Activated naive CD8-positive, alpha-beta T cell treated with anti-CD3 and anti-CD28 coated beads, Interleukin-2, amount 10 ng/mL, durations not matched to agents 7 days and 5 days (primary cell): ENCODE measurements at regions not wholly inside any gene's neighbourhood (a gene's known extent, or its start where the extent isn't known, plus 50 kb on each side); places are given as distances from the start of the nearest gene placed in this dataset.

Experiments used
- ATAC-seq: fragments of 150-1000 bp; cut with Tn5 transposase; one replicate; pipeline ENCODE4 v1.10.0; 2021; ENCODE audit warnings: low read depth, moderate library complexity
- POLR2A ChIA-PET: fragments of 350-600 bp; sonication (Branson Sonifier 250); formaldehyde crosslinking; loops from one replicate; lab custom pipeline; 2021; ENCODE audit warnings: antibody characterized with exemption; lab: Charles Lee
- DNase-seq: peaks from one replicate; pipeline ENCODE4 v3.0.0; 2021
- H3K27ac Mint-ChIP-seq: one replicate; pipeline ENCODE4 v1.8.0; 2022; ENCODE audit warnings: mild to moderate bottlenecking, mixed read lengths
- H3K27me3 Mint-ChIP-seq: one replicate; pipeline ENCODE4 v1.8.0; 2022; ENCODE audit warnings: mild to moderate bottlenecking, moderate library complexity, mixed read lengths
- H3K36me3 Mint-ChIP-seq: one replicate; pipeline ENCODE4 v1.8.0; 2021; ENCODE audit warnings: mild to moderate bottlenecking, mixed read lengths
- H3K4me1 Mint-ChIP-seq: one replicate; pipeline ENCODE4 v1.8.0; 2021; ENCODE audit warnings: mixed read lengths
- H3K4me3 Mint-ChIP-seq: one replicate; pipeline ENCODE4 v1.8.0; 2022; ENCODE audit warnings: mild to moderate bottlenecking, moderate library complexity, mixed read lengths
- H3K9me3 Mint-ChIP-seq: one replicate; pipeline ENCODE4 v1.8.0; 2021; ENCODE audit warnings: mixed read lengths

- Mint-ChIP-seq H3K27me3 (no peaks in the 10 kb centered on the region), H3K4me3 (no peak overlapping the region), H3K4me1 (no peaks in the 10 kb centered on the region), H3K9me3 (peaks cover 2% of the 10 kb centered on the region), H3K27ac (no peak overlapping the region), H3K36me3 (no peaks in the 10 kb centered on the region)
- DNase-seq (no peak), ATAC-seq (no peak)
- POLR2A ChIA-PET, result no interaction called here
These were observed 68.3 kb upstream of the CADM1 start for GRCh38 chr11:115572551-115572950.

GRCh38 chr11:115566180-115566764 lies 62.1 kb upstream of the CADM1 start:
- H3K4me1 Mint-ChIP-seq, result no peaks in the 10 kb centered on the region
- H3K27ac Mint-ChIP-seq, result no peak overlapping the region
- H3K36me3 Mint-ChIP-seq, result no peaks in the 10 kb centered on the region
- no peaks in the 10 kb centered on the region for H3K9me3 Mint-ChIP-seq
- POLR2A ChIA-PET, result no interaction called here
- no peaks in the 10 kb centered on the region for H3K27me3 Mint-ChIP-seq
- ATAC-seq (no peak), DNase-seq (no peak)
- no peak overlapping the region for H3K4me3 Mint-ChIP-seq

GRCh38 chr11:115564851-115565250 lies 60.6 kb upstream of the CADM1 start:
- ATAC-seq, result no peak
- POLR2A ChIA-PET, result no interaction called here
- Mint-ChIP-seq H3K36me3 (no peaks in the 10 kb centered on the region), H3K4me1 (no peaks in the 10 kb centered on the region), H3K9me3 (no peaks in the 10 kb centered on the region), H3K27ac (no peak overlapping the region), H3K4me3 (no peak overlapping the region), H3K27me3 (no peaks in the 10 kb centered on the region)
- no peak for DNase-seq

- POLR2A ChIA-PET, result no interaction called here
- Mint-ChIP-seq H3K36me3 (no peaks in the 10 kb centered on the region), H3K9me3 (no peaks in the 10 kb centered on the region), H3K27me3 (no peaks in the 10 kb centered on the region), H3K4me3 (no peak overlapping the region), H3K27ac (no peak overlapping the region), H3K4me1 (no peaks in the 10 kb centered on the region)
- ATAC-seq, result no peak
- no peak for DNase-seq
These were observed 56.9 kb upstream of the CADM1 start for GRCh38 chr11:115561116-115561515.

- H3K36me3 Mint-ChIP-seq, result no peaks in the 10 kb centered on the region
- H3K27me3 Mint-ChIP-seq, result no peaks in the 10 kb centered on the region
- H3K27ac Mint-ChIP-seq, result no peak overlapping the region
- no peaks in the 10 kb centered on the region for H3K4me1 Mint-ChIP-seq
- no peak overlapping the region for H3K4me3 Mint-ChIP-seq
- no peak for DNase-seq
- H3K9me3 Mint-ChIP-seq, result no peaks in the 10 kb centered on the region
- POLR2A ChIA-PET, result no interaction called here
- no peak for ATAC-seq
These were observed 54.4 kb upstream of the CADM1 start for GRCh38 chr11:115558635-115559034.

GRCh38 chr11:115557681-115558080 lies 53.5 kb upstream of the CADM1 start:
- Mint-ChIP-seq H3K27ac (no peak overlapping the region), H3K9me3 (no peaks in the 10 kb centered on the region), H3K4me3 (no peak overlapping the region), H3K36me3 (no peaks in the 10 kb centered on the region), H3K27me3 (no peaks in the 10 kb centered on the region), H3K4me1 (no peaks in the 10 kb centered on the region)
- no peak for ATAC-seq
- POLR2A ChIA-PET, result no interaction called here
- DNase-seq, result no peak

GRCh38 chr11:115556984-115557383 lies 52.8 kb upstream of the CADM1 start:
- Mint-ChIP-seq H3K27ac (no peak overlapping the region), H3K4me3 (no peak overlapping the region), H3K9me3 (no peaks in the 10 kb centered on the region), H3K27me3 (no peaks in the 10 kb centered on the region), H3K36me3 (no peaks in the 10 kb centered on the region), H3K4me1 (no peaks in the 10 kb centered on the region)
- ATAC-seq, result no peak
- POLR2A ChIA-PET, result no interaction called here
- DNase-seq, result no peak

GRCh38 chr11:115555336-115556090 lies 51.3 kb upstream of the CADM1 start:
- H3K4me1 Mint-ChIP-seq, result no peaks in the 10 kb centered on the region
- POLR2A ChIA-PET, result no interaction called here

More at GRCh38 chr11:115555336-115556090, 51.3 kb upstream of the CADM1 start:
- Mint-ChIP-seq H3K27ac (no peak overlapping the region), H3K36me3 (no peaks in the 10 kb centered on the region), H3K9me3 (no peaks in the 10 kb centered on the region), H3K4me3 (no peak overlapping the region), H3K27me3 (no peaks in the 10 kb centered on the region)
- ATAC-seq, result no peak
- no peak for DNase-seq
